ENCODE measurements at regions not wholly inside any gene's neighbourhood (a gene's known extent, or its start where the extent isn't known, plus 50 kb on each side); places are given as distances from the start of the nearest gene placed in this dataset.

- H3K9ac ChIP-seq (ENCODE audit: low read depth in 2 of 2, low read length in 2 of 2) = no peak overlapping the region
- no peak overlapping the region for H3K27ac ChIP-seq
- no peak for TF ChIP-seq CTCF (IDR thresholded peaks at IDR 0.05)
- no peak overlapping the region for H3K4me3 ChIP-seq
- H3K36me3 ChIP-seq = no peaks in the 10 kb centered on the region
- H3K27me3 ChIP-seq = no peaks in the 10 kb centered on the region
- H3K9me3 ChIP-seq = no peaks in the 10 kb centered on the region
- no peaks in the 10 kb centered on the region for H3K4me1 ChIP-seq
- DNase-seq = no peak
- intact Hi-C loops (cut with DNase I) = loop anchor here (10.0 kb wide), 1 partner anchor 288 kb away; no protein-coding TSS in a partner anchor
Observed at GRCh38 chr3:107247116-107247515, 130.1 kb upstream of the CCDC54 start.

GRCh38 chr3:107249132-107249531 is 128.1 kb upstream of the CCDC54 start:
- no peak overlapping the region for H3K4me3 ChIP-seq
- no peaks in the 10 kb centered on the region for H3K9me3 ChIP-seq
- H3K27ac ChIP-seq = no peak overlapping the region
- no peak for DNase-seq
- no peak overlapping the region for H3K9ac ChIP-seq (ENCODE audit: low read depth in 2 of 2, low read length in 2 of 2)
- no peaks in the 10 kb centered on the region for H3K36me3 ChIP-seq
- no peaks in the 10 kb centered on the region for H3K4me1 ChIP-seq
- intact Hi-C loops (cut with DNase I) = loop anchor here (10.0 kb wide), 1 partner anchor 286 kb away; no protein-coding TSS in a partner anchor
- no peak for TF ChIP-seq CTCF (IDR thresholded peaks at IDR 0.05)
- H3K27me3 ChIP-seq = no peaks in the 10 kb centered on the region

GRCh38 chr3:107250221-107250620 is 127.0 kb upstream of the CCDC54 start:
- H3K36me3 ChIP-seq = no peaks in the 10 kb centered on the region
- H3K9me3 ChIP-seq = no peaks in the 10 kb centered on the region
- H3K4me1 ChIP-seq = no peaks in the 10 kb centered on the region
- H3K4me3 ChIP-seq = no peak overlapping the region
- no peak overlapping the region for H3K9ac ChIP-seq (ENCODE audit: low read depth in 2 of 2, low read length in 2 of 2)
- TF ChIP-seq CTCF (IDR thresholded peaks at IDR 0.05) = no peak
- no peak for DNase-seq
- no peaks in the 10 kb centered on the region for H3K27me3 ChIP-seq
- intact Hi-C loops (cut with DNase I) = no loop called here
- no peak overlapping the region for H3K27ac ChIP-seq

GRCh38 chr3:107251819-107252218 is 125.4 kb upstream of the CCDC54 start:
- Histone ChIP-seq H3K4me1 (no peaks in the 10 kb centered on the region), H3K27ac (no peak overlapping the region), H3K9ac (ENCODE audit: low read depth in 2 of 2, low read length in 2 of 2) (no peak overlapping the region), H3K27me3 (no peaks in the 10 kb centered on the region), H3K36me3 (no peaks in the 10 kb centered on the region), H3K9me3 (no peaks in the 10 kb centered on the region), H3K4me3 (no peak overlapping the region)
- intact Hi-C loops (cut with DNase I) = no loop called here
- DNase-seq = no peak
- TF ChIP-seq CTCF (IDR thresholded peaks at IDR 0.05) = no peak

- H3K9ac ChIP-seq (ENCODE audit: low read depth in 2 of 2, low read length in 2 of 2) = no peak overlapping the region
- H3K4me3 ChIP-seq = no peak overlapping the region
- intact Hi-C loops (cut with DNase I) = no loop called here
- TF ChIP-seq CTCF (IDR thresholded peaks at IDR 0.05) = no peak
- no peaks in the 10 kb centered on the region for H3K27me3 ChIP-seq
- H3K4me1 ChIP-seq = no peaks in the 10 kb centered on the region
- H3K36me3 ChIP-seq = no peaks in the 10 kb centered on the region
- no peak overlapping the region for H3K27ac ChIP-seq
- H3K9me3 ChIP-seq = no peaks in the 10 kb centered on the region
- DNase-seq = no peak
Observed at GRCh38 chr3:107256963-107257362, 120.3 kb upstream of the CCDC54 start.

- H3K36me3 ChIP-seq = no peaks in the 10 kb centered on the region
- no peak for TF ChIP-seq CTCF (IDR thresholded peaks at IDR 0.05)
- intact Hi-C loops (cut with DNase I) = no loop called here
- no peak for DNase-seq
- no peaks in the 10 kb centered on the region for H3K27me3 ChIP-seq
- no peak overlapping the region for H3K9ac ChIP-seq (ENCODE audit: low read depth in 2 of 2, low read length in 2 of 2)
- no peak overlapping the region for H3K27ac ChIP-seq
- H3K4me3 ChIP-seq = no peak overlapping the region
- no peaks in the 10 kb centered on the region for H3K9me3 ChIP-seq
- H3K4me1 ChIP-seq = no peaks in the 10 kb centered on the region
Observed at GRCh38 chr3:107258300-107258699, 118.9 kb upstream of the CCDC54 start.

Measured in colonic mucosa (tissue), 4 donors.